Trophoblast cell (in vitro differentiated cells and primary cell): ENCODE measurements at regions not wholly inside any gene's neighbourhood (a gene's known extent, or its start where the extent isn't known, plus 50 kb on each side); places are given as distances from the start of the nearest gene placed in this dataset.

Experiments used
- DNase-seq, 2 donors: peaks; one replicate each; pipeline ENCODE4 v3.0.0-alpha.2; 2016
- H2AFZ ChIP-seq: 2 replicates; pipeline ENCODE4 v1.6.1; 2013; ENCODE audit warnings: low read length, moderate library complexity, mild to moderate bottlenecking; ENCODE audit not compliant: insufficient read depth, poor library complexity
- H2AK5ac ChIP-seq: 2 replicates; pipeline ENCODE4 v1.6.1; 2013; ENCODE audit warnings: mild to moderate bottlenecking, low read length
- H2BK120ac ChIP-seq: 2 replicates; pipeline ENCODE4 v1.6.1; 2013; ENCODE audit warnings: low read length, mild to moderate bottlenecking, moderate library complexity; ENCODE audit not compliant: insufficient read depth, poor library complexity
- H2BK12ac ChIP-seq: 2 replicates; pipeline ENCODE4 v1.6.1; 2013; ENCODE audit warnings: mild to moderate bottlenecking, low read length, moderate library complexity
- H2BK5ac ChIP-seq: 2 replicates; pipeline ENCODE4 v1.6.1; 2013; ENCODE audit warnings: low read length, low read depth, moderate library complexity, mild to moderate bottlenecking; ENCODE audit not compliant: poor library complexity
- H3K14ac ChIP-seq: 2 replicates; pipeline ENCODE4 v1.6.1; 2013; ENCODE audit warnings: mild to moderate bottlenecking, low read length
- H3K18ac ChIP-seq: 2 replicates; pipeline ENCODE4 v1.6.1; 2013; ENCODE audit warnings: mild to moderate bottlenecking, low read length
- H3K23ac ChIP-seq: 2 replicates; pipeline ENCODE4 v1.6.1; 2013; ENCODE audit warnings: low read length
- H3K27ac ChIP-seq: 2 replicates; pipeline ENCODE4 v1.5.1; 2013; ENCODE audit warnings: low read depth, mild to moderate bottlenecking, inconsistent platforms, low read length, moderate library complexity
- H3K27me3 ChIP-seq: 2 replicates; pipeline ENCODE4 v1.6.1; 2013; ENCODE audit warnings: inconsistent platforms, mild to moderate bottlenecking, low read length, moderate library complexity; ENCODE audit not compliant: insufficient read depth
- H3K36me3 ChIP-seq, 2 experiments: 1 replicate in 1 of 2; 2 replicates in 1 of 2; pipeline ENCODE4 v1.6.1; 2013; ENCODE audit warnings: low read length in 2 of 2, mild to moderate bottlenecking in 2 of 2, moderate library complexity in 1 of 2; ENCODE audit not compliant: insufficient read depth in 2 of 2, control insufficient read depth in 1 of 2
- H3K4ac ChIP-seq: 2 replicates; pipeline ENCODE4 v1.6.1; 2013; ENCODE audit warnings: low read depth, mild to moderate bottlenecking, low read length, moderate library complexity
- H3K4me1 ChIP-seq, 2 experiments: 1 replicate in 1 of 2; 2 replicates in 1 of 2; pipeline ENCODE4 v1.6.1; 2013; ENCODE audit warnings: low read length in 2 of 2, mild to moderate bottlenecking in 2 of 2, moderate library complexity in 1 of 2; ENCODE audit not compliant: insufficient read depth in 2 of 2, control insufficient read depth in 1 of 2
- H3K4me2 ChIP-seq: 2 replicates; pipeline ENCODE4 v1.6.1; 2013; ENCODE audit warnings: inconsistent platforms, mild to moderate bottlenecking, low read length, moderate library complexity
- H3K4me3 ChIP-seq: 2 replicates; pipeline ENCODE4 v1.5.1; 2013; ENCODE audit warnings: mild to moderate bottlenecking, low read depth, low read length, inconsistent platforms
- H3K79me1 ChIP-seq: one replicate; pipeline ENCODE4 v1.6.1; 2013; ENCODE audit warnings: low read length
- H3K79me2 ChIP-seq: 2 replicates; pipeline ENCODE4 v1.6.1; 2013; ENCODE audit warnings: low read length, mild to moderate bottlenecking; ENCODE audit not compliant: control insufficient read depth, insufficient read depth, poor library complexity
- H3K9ac ChIP-seq: 2 replicates; pipeline ENCODE4 v1.6.1; 2013; ENCODE audit warnings: mild to moderate bottlenecking, low read length
- H3K9me3 ChIP-seq: 2 replicates; pipeline ENCODE4 v1.6.1; 2013; ENCODE audit warnings: low read depth, mild to moderate bottlenecking, control low read depth, inconsistent platforms, low read length; ENCODE audit not compliant: insufficient read depth
- H4K12ac ChIP-seq: 2 replicates; pipeline ENCODE4 v1.6.1; 2013; ENCODE audit warnings: low read depth, mild to moderate bottlenecking, low read length, moderate library complexity
- H4K8ac ChIP-seq: 2 replicates; pipeline ENCODE4 v1.6.1; 2013; ENCODE audit warnings: low read depth, mild to moderate bottlenecking, low read length, moderate library complexity
- H4K91ac ChIP-seq: one replicate; pipeline ENCODE4 v1.6.1; 2013; ENCODE audit warnings: low read depth, mild to moderate bottlenecking, low read length, moderate library complexity
- WGBS: extraction: QIAGEN DNeasy Blood & Tissue Kit; methylation state at CpG from one replicate; pipeline ENCODE4 v1.1.7; 2013; ENCODE audit warnings: missing lambda C conversion rate; ENCODE audit not compliant: insufficient read length, insufficient coverage; ENCODE audit errors: extremely low coverage; 5-methylcytosine and 5-hydroxymethylcytosine counted together

GRCh38 chr11:87394924-87395323 is 357.2 kb downstream of the TMEM135 start:
- Histone ChIP-seq H3K4me3 (no peak overlapping the region), H4K12ac (no peak overlapping the region), H3K27me3 (no peaks in the 10 kb centered on the region), H4K91ac (no peak overlapping the region), H3K4ac (no peak overlapping the region), H2BK120ac (no peak overlapping the region), H3K23ac (no peak overlapping the region), H3K14ac (no peak overlapping the region), H2BK5ac (no peak overlapping the region), H2AK5ac (no peak overlapping the region), H2AFZ (no peak overlapping the region), H3K79me2 (no peaks in the 10 kb centered on the region), H2BK12ac (no peak overlapping the region), H3K18ac (no peak overlapping the region), H3K4me1 (no peaks in the 10 kb centered on the region), H3K79me1 (no peaks in the 10 kb centered on the region), H4K8ac (no peak overlapping the region), H3K27ac (no peak overlapping the region), H3K9me3 (no peaks in the 10 kb centered on the region), H3K9ac (no peak overlapping the region), H3K36me3 (no peaks in the 10 kb centered on the region), H3K4me2 (no peak overlapping the region)
- WGBS, result no CpG with 5 or more reads among the region's 1 CpG
- no peak for DNase-seq

DNA sequence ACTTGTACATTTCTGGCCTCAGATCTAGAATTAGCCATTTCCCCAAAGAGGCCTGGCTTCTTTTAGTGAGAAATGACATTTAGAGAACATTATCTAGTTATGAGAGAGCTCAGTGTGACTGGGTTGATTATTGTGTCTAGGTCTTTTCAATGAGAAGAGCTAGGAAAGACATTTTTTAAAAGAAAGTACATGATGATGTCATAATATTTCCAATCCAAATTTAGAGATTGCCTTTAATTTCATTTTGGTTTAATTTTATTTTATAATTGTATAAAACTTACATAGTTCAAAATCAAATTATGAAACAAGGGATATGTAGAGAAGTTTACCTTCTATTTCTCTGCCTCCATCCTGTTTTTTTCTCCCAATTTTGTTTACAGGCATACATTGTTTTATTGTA is 354.9 kb downstream of the TMEM135 start:
- no peak overlapping the region for H3K4me3 ChIP-seq
- H2BK12ac ChIP-seq, result no peak overlapping the region
- no peak overlapping the region for H2AFZ ChIP-seq
- H3K36me3 ChIP-seq, result no peaks in the 10 kb centered on the region
- H4K91ac ChIP-seq, result no peak overlapping the region
- no peak overlapping the region for H3K23ac ChIP-seq
- no peak overlapping the region for H2BK120ac ChIP-seq
- H3K79me2 ChIP-seq, result no peaks in the 10 kb centered on the region
- no peak overlapping the region for H2BK5ac ChIP-seq
- no peak overlapping the region for H3K14ac ChIP-seq
- no peak overlapping the region for H3K9ac ChIP-seq
- no peaks in the 10 kb centered on the region for H3K79me1 ChIP-seq
- H4K12ac ChIP-seq, result no peak overlapping the region
- H3K4ac ChIP-seq, result no peak overlapping the region
- no peaks in the 10 kb centered on the region for H3K9me3 ChIP-seq
- H3K18ac ChIP-seq, result no peak overlapping the region
- H4K8ac ChIP-seq, result no peak overlapping the region
- H3K4me1 ChIP-seq, result no peaks in the 10 kb centered on the region
- no peak for DNase-seq
- H3K27ac ChIP-seq, result no peak overlapping the region
- H2AK5ac ChIP-seq, result no peak overlapping the region
- no peak overlapping the region for H3K4me2 ChIP-seq
- no peaks in the 10 kb centered on the region for H3K27me3 ChIP-seq

- no CpG with 5 or more reads among the region's 3 CpGs for WGBS
These were observed 353.8 kb downstream of the TMEM135 start for GRCh38 chr11:87391496-87391895.

DNA sequence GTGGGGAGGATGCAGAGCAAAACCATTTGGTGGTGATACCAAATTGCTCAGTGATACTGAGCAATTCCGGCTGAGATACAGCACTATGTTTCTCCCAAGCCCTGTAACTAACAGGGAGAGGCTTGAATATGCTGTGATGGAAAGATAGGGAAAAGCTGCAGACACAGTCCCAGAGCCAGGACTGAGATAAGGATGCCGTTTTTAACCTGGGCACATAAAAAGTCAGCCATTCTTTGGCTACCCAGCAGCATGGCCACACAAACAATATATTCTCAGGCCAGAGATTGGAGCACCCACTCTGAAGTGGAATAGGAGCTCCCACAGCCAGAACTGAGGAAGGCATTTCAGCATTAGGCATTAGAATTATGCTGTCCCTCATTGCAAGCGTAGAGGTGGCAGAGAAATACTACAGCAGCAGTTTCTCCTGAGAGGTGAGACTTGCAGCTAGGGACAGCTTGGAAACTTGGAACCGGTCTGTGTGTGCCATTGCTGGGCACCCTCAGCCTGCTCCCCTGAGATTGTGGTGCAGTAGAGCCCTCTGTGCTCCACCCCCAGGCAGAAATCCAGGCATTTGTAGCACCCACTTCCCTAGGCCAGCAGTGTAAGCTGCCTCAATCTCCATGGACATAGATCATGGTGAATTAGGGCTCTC is 346.5 kb downstream of the TMEM135 start:
- H4K12ac ChIP-seq, result no peak overlapping the region
- no peaks in the 10 kb centered on the region for H3K4me1 ChIP-seq
- no peak overlapping the region for H3K4ac ChIP-seq
- H2BK12ac ChIP-seq, result no peak overlapping the region
- H2BK120ac ChIP-seq, result no peak overlapping the region
- no peak overlapping the region for H3K23ac ChIP-seq
- H3K79me1 ChIP-seq, result no peaks in the 10 kb centered on the region
- H3K9me3 ChIP-seq, result peaks cover 4% of the 10 kb centered on the region
- no peak overlapping the region for H2BK5ac ChIP-seq
- H2AK5ac ChIP-seq, result no peak overlapping the region
- H3K4me2 ChIP-seq, result no peak overlapping the region
- no peak overlapping the region for H2AFZ ChIP-seq
- H3K4me3 ChIP-seq, result no peak overlapping the region
- no peak overlapping the region for H4K91ac ChIP-seq
- H3K27ac ChIP-seq, result no peak overlapping the region
- no CpG with 5 or more reads among the region's 4 CpGs for WGBS
- no peak overlapping the region for H3K14ac ChIP-seq
- DNase-seq, result no peak
- H3K27me3 ChIP-seq, result no peaks in the 10 kb centered on the region
- H3K9ac ChIP-seq, result no peak overlapping the region
- H3K36me3 ChIP-seq, result no peaks in the 10 kb centered on the region
- H4K8ac ChIP-seq, result no peak overlapping the region
- H3K79me2 ChIP-seq, result no peaks in the 10 kb centered on the region
- H3K18ac ChIP-seq, result no peak overlapping the region

More at GRCh38 chr11:87391496-87391895, 353.8 kb downstream of the TMEM135 start:
- no peak overlapping the region for H3K27ac ChIP-seq
- H3K27me3 ChIP-seq, result no peaks in the 10 kb centered on the region
- H3K36me3 ChIP-seq, result no peaks in the 10 kb centered on the region
- no peak for DNase-seq
- no peak overlapping the region for H3K4ac ChIP-seq
- no peak overlapping the region for H3K14ac ChIP-seq
- H4K8ac ChIP-seq, result no peak overlapping the region
- H2BK12ac ChIP-seq, result no peak overlapping the region
- H2BK120ac ChIP-seq, result no peak overlapping the region
- H3K4me3 ChIP-seq, result no peak overlapping the region
- no peak overlapping the region for H4K91ac ChIP-seq
- no peaks in the 10 kb centered on the region for H3K79me2 ChIP-seq
- H3K18ac ChIP-seq, result no peak overlapping the region
- H3K79me1 ChIP-seq, result no peaks in the 10 kb centered on the region
- no peaks in the 10 kb centered on the region for H3K4me1 ChIP-seq
- H3K23ac ChIP-seq, result no peak overlapping the region
- no peak overlapping the region for H2AFZ ChIP-seq
- no peak overlapping the region for H2AK5ac ChIP-seq
- H4K12ac ChIP-seq, result no peak overlapping the region
- no peak overlapping the region for H3K4me2 ChIP-seq
- no peak overlapping the region for H2BK5ac ChIP-seq
- H3K9me3 ChIP-seq, result peaks cover 4% of the 10 kb centered on the region
- no peak overlapping the region for H3K9ac ChIP-seq
